Endothelial cell of umbilical vein (primary cell): ENCODE measurements at regions not wholly inside any gene's neighbourhood (a gene's known extent, or its start where the extent isn't known, plus 50 kb on each side); places are given as distances from the start of the nearest gene placed in this dataset.

Experiments used
- CTCF ChIP-seq, 2 donors: IDR thresholded peaks; 1 replicate in 1 of 2; 2 replicates in 1 of 2; pipeline ENCODE4 v1.5.1; 2011; ENCODE audit warnings: low read length in 2 of 2, mild to moderate bottlenecking in 2 of 2, moderate library complexity in 2 of 2, control low read depth in 1 of 2, inconsistent platforms in 1 of 2, low read depth in 1 of 2; ENCODE audit not compliant: insufficient read depth in 1 of 2; ENCODE audit errors: extremely low read depth in 1 of 2
- EZH2 ChIP-seq: IDR thresholded peaks from 2 replicates; pipeline ENCODE4 v1.6.1; 2012; ENCODE audit warnings: borderline replicate concordance, low read depth, mild to moderate bottlenecking, moderate library complexity, low read length, inconsistent platforms; ENCODE audit not compliant: severe bottlenecking
- FOS ChIP-seq: IDR thresholded peaks from 2 replicates; pipeline ENCODE4 v1.6.1; 2011; ENCODE audit warnings: mild to moderate bottlenecking, low read length, moderate library complexity, borderline replicate concordance; ENCODE audit not compliant: insufficient read depth
- GATA2 ChIP-seq: IDR thresholded peaks from 2 replicates; pipeline ENCODE4 v1.7.0; 2011; ENCODE audit warnings: low read depth, mild to moderate bottlenecking, moderate library complexity, mixed read lengths, low read length; ENCODE audit not compliant: insufficient read length, insufficient read depth
- JUN ChIP-seq: IDR thresholded peaks from 2 replicates; pipeline ENCODE4 v1.6.1; 2011; ENCODE audit warnings: borderline replicate concordance, low read depth; ENCODE audit not compliant: insufficient read length, insufficient read depth
- MAX ChIP-seq: IDR thresholded peaks from 2 replicates; pipeline ENCODE4 v1.6.1; 2011; ENCODE audit not compliant: insufficient read depth, insufficient read length
- MYC ChIP-seq: IDR thresholded peaks from one replicate; pipeline ENCODE4 v1.6.1; 2011; ENCODE audit warnings: mild to moderate bottlenecking, low read depth, low read length
- POLR2A ChIP-seq: IDR thresholded peaks from 2 replicates; pipeline ENCODE4 v1.6.1; 2012; ENCODE audit warnings: low read depth, mild to moderate bottlenecking, control low read depth, low read length
- POLR2AphosphoS5 ChIP-seq: IDR thresholded peaks from 2 replicates; pipeline ENCODE4 v1.6.1; 2012; ENCODE audit warnings: low read depth, mild to moderate bottlenecking, control low read depth, low read length, moderate library complexity; ENCODE audit not compliant: insufficient read depth

- TF ChIP-seq CTCF (IDR thresholded peaks at IDR 0.05; ENCODE audit: extremely low read depth in 1 of 2, insufficient read depth in 1 of 2, low read depth in 1 of 2, low read length in 2 of 2) = no peak
- no peak for TF ChIP-seq POLR2AphosphoS5
- TF ChIP-seq POLR2A = no peak
- no peak for TF ChIP-seq EZH2
- TF ChIP-seq MYC = no peak
- TF ChIP-seq FOS = no peak
- TF ChIP-seq MAX = no peak
- no peak for TF ChIP-seq JUN
- TF ChIP-seq GATA2 = no peak
Observed at GRCh38 chr12:93145086-93145485, 216.0 kb upstream of the EEA1 start.
